Activated gamma-delta T cell (primary cell): ENCODE measurements at regions not wholly inside any gene's neighbourhood (a gene's known extent, or its start where the extent isn't known, plus 50 kb on each side); places are given as distances from the start of the nearest gene placed in this dataset.

Source experiments
- DNase-seq: peaks from one replicate; lab custom pipeline; 2025; lab: John Stamatoyannopoulos, UW

- no peak for DNase-seq
Measured at GRCh38 chr18:41899535-41899934, 55.5 kb upstream of the PIK3C3 start.

- no peak for DNase-seq
Measured at GRCh38 chr18:41893432-41893831, 61.6 kb upstream of the PIK3C3 start.

GRCh38 chr18:41887100-41887499 is 67.9 kb upstream of the PIK3C3 start:
- no peak for DNase-seq

- no peak for DNase-seq
Measured at GRCh38 chr18:41886126-41886807, 68.8 kb upstream of the PIK3C3 start.

GRCh38 chr18:41881285-41881684 is 73.7 kb upstream of the PIK3C3 start:
- no peak for DNase-seq

- DNase-seq, result no peak
Measured at GRCh38 chr18:41879256-41879655, 75.8 kb upstream of the PIK3C3 start.

DNA sequence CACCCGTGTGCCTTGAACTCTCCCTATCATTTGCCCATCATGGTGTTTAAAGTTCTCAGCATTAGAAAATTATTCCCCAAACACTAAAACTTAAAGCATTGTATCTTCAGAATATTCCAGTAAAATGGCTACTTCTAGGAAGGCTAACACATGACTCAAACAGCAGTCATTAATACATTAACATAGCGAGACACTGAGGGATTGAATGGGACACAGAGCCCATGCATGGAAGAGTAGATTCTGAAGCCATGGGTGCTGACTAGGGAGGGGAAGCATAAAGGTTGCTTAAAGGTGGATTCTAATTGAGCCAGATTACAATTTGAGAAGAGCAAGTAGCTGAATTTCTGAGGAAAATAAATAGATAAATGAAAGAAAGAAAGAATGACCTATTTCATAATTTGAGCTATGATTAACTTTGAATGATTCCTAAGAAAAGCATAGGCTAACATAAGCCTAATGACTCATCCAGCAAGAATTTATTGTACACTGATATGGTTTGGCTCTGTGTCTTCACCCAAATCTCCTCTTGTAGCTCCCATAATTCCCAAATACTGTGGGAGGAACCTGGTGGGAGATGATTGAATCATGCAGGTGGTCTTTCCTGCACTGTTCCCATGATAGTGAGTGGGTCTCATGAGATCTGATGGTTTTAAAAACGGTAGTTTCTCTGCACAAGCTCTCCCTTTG is 79.8 kb upstream of the PIK3C3 start:
- no peak for DNase-seq

- no peak for DNase-seq
Measured at GRCh38 chr18:41873730-41874129, 81.3 kb upstream of the PIK3C3 start.

GRCh38 chr18:41872206-41872605 is 82.8 kb upstream of the PIK3C3 start:
- DNase-seq, result no peak

DNA sequence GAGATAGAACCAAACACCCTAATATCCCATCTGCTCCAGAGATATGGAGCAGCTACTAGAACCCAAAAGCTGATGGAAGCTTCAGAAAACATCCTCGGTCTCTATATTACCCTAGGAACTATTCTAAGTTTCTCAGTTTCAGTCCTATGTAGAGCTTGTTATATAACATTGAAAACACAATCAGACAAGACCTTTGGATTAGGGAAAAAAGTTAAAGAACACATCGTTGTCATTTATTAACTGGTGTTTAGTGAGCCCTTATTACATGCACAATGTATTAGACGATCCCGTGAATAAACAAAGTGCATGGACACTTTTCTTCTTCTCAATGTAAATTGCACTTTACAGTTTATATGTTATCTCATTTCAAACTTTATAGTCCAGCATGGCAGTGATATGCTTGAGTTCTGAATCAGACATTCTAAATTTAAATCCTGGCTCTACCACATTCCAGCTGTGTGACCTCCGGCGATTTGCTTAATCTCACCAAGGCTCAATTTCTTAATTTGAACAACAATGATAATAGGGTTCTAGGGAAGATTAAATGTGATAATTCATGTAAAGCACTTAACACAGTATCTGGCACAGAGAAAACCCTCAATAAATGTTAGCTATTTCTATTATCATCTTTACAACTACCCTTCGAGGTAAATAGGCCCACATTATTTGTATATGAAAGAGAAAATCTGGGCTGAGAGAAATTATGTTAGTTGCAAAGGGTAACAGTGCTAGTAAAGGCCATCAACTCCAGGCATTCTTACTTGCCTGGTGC is 83.6 kb upstream of the PIK3C3 start:
- no peak for DNase-seq

- DNase-seq, result no peak
Measured at GRCh38 chr18:41870817-41871216, 84.2 kb upstream of the PIK3C3 start.

DNA sequence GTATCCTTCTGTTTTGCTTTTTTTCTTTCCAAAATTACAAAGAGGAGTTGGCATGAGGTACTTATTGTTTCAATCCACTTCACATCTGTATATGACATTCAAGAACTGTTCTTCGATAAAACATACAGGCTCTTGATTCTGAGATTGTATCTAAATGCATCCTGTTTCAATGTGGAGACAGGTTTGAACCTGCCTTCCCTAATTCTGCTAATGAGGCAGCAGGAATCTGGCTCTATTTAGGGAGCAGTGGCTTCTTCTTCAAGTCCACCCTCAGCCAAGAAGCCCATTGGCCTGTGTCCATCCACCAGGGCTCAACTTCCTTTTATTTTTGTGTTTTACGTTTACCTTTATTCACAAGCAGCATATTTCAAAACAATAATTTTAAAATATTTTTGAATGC is 84.8 kb upstream of the PIK3C3 start:
- DNase-seq, result no peak

DNA sequence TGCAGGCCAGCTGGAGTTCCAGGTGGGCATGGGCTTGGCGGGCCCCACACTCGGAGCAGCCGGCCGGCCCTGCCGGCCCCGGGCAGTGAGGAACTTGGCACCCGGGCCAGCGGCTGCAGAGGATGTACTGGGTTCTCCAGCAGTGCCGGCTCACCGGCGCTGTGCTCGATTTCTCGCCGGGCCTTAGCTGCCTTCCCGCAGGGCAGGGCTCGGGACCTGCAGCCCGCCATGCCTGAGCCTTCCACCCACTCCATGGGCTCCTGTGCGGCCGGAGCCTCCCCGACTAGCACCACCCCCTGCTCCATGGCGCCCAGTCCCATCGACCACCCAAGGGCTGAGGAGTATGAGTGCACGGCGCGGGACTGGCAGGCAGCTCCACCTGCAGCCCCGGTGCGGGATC is 89.2 kb upstream of the PIK3C3 start:
- DNase-seq, result peak; percentile 5

DNA sequence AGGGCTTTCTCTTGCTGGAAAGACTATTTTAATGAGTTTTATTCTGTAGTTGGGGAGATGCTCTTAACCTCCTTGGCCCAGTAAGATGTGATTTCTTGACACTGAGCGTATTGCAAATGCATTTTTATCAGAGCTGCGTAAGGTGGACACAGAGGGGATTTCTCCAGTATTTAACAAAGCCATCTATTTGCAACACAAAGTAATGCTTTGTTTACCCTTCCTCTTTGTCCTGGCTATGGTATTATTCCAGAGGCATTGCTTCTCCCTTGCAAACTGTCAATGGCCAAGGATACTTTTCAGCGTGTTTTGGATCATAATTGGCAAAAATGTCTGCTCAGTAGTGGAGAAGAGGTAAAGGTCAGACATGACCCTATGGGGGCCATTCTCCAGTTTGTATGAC is 90.8 kb upstream of the PIK3C3 start:
- DNase-seq, result no peak

DNA sequence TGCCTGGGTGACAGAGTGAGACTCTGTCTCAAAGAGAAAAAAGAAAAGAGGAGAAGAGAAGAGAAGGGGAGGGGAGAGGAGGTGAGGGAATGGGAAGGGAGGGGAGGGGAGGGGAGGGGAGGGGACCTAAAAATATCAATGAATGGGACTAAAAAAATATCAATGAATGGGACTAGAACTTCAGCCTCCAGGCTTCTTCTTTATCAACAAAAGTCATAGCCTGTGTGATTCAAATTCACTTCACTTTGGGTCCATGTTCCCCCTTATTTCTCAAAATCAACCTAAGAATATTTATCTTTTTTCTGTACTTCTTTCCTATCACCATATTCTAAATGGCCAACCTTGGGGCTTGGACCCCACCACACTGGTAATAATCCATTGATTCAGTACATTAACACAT is 92.1 kb upstream of the PIK3C3 start:
- no peak for DNase-seq

DNA sequence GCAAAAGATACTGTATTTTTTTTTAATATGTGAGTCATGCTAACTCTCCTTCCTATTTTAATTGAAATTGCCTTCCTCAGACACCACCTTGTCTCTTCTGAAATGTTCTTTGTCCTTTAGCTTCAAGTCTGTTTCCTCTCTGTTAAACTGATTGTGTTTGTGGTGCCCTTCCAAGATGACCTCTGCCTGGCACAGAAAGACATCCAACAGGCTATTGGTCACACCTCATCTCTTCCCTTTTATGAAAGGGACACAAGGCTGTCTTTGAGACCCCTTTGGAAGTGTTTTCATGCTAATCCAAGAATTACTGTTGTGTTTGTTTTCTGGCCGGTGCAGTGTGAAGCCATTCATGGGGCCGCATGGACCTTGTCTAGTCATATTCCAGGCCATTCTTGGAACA is 94.0 kb upstream of the PIK3C3 start:
- no peak for DNase-seq

DNA sequence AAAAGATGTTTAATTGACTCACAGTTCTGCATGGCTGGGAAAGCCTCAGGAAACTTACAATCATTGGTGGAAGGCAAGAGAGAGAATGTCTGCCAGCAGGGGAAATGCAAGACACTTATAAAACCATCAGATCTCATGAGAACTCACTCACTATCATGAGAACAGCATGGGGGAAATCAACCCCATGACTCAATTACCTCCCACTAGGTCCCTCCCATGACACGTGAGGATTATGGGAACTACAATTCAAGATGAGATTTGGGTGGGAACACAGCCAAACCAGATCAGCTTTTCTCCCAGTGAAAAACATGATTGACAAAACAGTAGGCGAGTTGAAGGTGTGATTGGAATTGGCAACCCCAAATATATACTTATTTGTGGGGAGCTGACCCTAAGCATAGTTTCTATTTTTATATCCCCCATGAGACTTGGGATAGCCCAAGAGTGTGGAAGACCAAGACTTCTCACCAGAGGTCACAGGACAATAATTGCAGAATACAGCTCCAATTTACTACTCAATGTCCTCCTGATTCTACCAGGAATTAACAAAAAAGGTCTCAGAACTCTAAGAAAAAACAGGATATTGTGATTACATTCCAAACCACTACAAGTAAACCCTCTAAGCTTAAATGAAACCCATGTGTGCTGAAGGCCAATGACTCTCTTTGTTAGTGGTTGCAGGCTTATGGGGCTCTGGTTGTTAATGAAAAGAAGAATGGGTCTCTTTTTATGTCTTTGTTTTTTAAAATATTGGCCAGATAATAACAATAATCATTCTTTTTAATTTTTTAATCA is 96.1 kb upstream of the PIK3C3 start:
- DNase-seq, result no peak

- DNase-seq, result no peak
Measured at GRCh38 chr18:41853280-41853679, 101.8 kb upstream of the PIK3C3 start.

DNA sequence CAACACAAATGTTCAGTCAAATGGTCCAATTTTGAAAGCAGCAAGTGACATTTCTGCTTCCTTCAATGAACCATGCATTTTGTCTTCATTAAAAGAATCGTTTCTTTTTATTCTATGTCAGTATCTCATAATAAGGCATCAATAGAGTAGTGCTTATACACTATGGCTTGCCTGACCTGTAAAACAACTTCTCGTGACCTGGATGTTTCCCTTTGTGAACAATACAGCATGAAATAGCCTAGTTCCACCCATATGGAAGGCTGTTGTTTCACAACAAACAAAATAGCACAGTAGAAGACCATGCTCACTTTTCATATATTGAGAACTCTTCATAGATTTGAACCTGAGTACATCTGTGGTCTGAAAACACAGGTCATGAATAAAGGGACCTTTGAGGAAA is 104.3 kb upstream of the PIK3C3 start:
- no peak for DNase-seq

GRCh38 chr18:41849632-41850031 is 105.4 kb upstream of the PIK3C3 start:
- no peak for DNase-seq

- DNase-seq, result no peak
Measured at GRCh38 chr18:41845563-41845962, 109.5 kb upstream of the PIK3C3 start.

- DNase-seq, result no peak
Measured at GRCh38 chr18:41842886-41843285, 112.1 kb upstream of the PIK3C3 start.
